Cardiac septum (tissue), 1 donor: ENCODE measurements at regions not wholly inside any gene's neighbourhood (a gene's known extent, or its start where the extent isn't known, plus 50 kb on each side); places are given as distances from the start of the nearest gene placed in this dataset.

ENCODE experiments used
- DNase-seq: peaks from one replicate; pipeline ENCODE4 v3.0.0-alpha.2; 2020; ENCODE audit warnings: low spot score
- intact Hi-C: fragments of 100-400 bp; cut with DNase I; formaldehyde crosslinking; loops from one replicate; pipeline ENCODE4 v1.14.0; 2022
- donor health status: DM: no; HTN: no; CAD: no.

DNA sequence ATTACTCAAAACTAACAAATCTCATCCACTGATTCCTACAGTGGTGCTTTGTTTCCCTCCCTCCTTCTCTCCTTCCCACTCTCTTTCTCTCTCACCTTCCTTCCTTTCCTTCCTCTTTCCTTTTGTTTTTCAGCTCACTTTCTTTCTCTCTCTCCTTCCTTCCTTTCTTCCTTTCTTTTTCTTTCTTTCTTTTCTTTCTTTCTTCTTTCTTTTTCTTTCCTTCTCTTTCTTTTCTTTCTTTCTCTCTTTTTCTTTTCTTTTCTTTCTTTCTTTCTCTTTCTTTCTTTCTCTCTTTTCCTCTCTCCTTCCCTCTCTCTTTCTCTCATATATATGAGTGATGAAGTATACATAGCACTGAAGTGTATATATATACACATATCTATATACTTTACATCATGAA is 241.4 kb downstream of the CENPW start:
- intact Hi-C loops: no loop called here
- no peak for DNase-seq

DNA sequence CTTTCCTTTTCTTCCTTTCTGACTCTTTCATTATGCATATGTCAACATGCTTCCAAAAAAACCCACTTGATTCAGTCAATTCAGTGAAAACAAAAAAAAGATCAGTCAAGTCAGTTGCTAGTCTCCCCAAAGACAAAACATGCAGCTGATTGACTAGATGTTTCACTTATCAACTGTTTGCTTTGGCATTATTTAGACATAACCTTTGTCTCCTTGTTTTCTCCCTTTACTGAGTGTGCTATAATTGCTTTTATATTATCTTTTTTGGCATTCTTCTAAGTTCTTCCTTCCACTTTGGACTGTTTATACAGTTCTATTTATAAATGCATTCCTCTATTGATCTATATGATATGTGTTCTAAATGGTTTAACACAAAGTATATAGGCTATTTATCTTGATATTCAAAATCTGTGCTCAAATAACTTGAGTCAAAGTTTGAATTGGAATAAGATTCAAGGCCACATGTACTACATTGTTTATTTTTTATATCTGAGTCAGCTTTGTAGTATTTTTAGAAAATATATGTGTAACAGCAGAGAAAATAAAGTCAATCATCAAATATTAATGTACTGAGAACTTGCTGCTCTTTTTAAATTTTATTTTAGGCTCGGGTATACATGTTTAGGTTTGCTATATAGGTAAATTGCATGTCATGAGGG is 260.5 kb downstream of the CENPW start:
- intact Hi-C loops: no loop called here
- DNase-seq: no peak

DNA sequence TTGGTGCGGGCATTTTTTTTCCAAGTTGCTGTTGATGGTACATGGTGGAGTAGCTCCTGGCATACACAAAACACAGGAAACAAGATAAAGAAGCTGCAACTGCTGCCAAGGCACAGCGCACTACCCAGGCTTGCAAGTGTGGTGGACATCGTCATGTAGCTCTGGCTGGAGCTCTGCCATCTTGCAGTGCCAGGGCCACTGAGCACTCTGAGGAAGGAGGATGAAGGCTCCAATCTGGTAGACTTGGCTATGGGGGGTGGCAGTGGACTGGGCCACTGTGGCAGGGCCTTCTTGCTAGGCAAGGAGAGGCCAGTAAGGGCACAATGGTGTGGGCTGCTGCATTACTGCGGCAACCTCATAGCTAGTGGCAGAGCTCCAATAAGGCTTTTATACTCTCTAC is 263.5 kb downstream of the CENPW start:
- no peak for DNase-seq
- intact Hi-C loops: no loop called here

DNA sequence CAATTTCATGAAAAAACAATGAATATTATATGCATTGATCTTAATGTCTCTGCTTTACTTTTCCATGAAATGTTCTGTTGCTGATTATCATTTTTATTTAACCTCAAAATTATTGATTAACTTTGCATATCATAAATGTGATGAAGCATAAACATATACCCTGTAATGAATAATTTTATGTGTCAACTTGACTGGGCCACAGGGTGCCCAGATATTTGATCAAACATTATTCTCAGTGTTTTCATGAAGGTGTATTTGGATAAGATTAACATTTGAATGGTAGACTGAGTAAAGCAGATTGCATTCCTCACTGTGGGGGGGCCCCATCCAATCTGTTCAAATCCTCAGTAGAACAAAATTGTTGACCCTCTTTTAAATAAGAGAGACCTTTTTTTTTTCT is 265.2 kb downstream of the CENPW start:
- intact Hi-C loops: no loop called here
- DNase-seq: no peak

DNA sequence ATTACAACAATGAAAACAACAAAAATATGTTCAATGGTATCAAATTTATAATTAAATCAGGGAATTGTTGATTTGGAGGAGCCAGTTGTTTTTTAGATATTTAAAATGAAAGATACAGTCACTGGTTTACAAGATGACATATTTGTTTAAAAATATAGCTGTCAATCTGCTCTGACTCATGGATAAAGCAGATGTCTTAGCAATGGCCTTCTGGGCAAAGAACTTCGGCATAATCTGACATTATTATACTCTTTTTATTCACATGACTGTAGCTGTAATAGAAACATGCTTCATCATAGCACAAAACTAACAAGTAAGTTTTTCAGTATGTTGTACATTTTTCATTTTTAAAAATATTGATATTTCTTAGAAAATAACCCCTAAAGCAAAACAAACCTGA is 267.4 kb downstream of the CENPW start:
- intact Hi-C loops: no loop called here
- DNase-seq: no peak

DNA sequence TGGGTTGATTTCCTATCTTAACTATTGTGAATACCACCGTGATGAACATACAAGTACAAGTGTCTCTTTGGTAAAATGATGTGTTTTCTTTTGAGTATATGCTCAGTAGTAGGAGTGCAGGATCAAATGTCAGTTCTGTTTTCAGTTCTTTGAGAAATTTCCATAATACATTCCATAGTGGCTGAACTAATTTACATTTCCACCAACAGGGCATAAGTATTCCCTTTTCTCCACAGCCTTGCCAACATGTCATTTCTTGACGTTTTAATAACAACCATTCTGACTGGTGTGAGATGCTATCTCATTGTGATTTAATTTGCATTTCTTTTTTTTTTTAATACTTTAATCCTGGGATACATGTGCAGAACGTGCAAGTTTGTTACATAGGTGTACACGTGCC is 268.8 kb downstream of the CENPW start:
- intact Hi-C loops: no loop called here
- no peak for DNase-seq

DNA sequence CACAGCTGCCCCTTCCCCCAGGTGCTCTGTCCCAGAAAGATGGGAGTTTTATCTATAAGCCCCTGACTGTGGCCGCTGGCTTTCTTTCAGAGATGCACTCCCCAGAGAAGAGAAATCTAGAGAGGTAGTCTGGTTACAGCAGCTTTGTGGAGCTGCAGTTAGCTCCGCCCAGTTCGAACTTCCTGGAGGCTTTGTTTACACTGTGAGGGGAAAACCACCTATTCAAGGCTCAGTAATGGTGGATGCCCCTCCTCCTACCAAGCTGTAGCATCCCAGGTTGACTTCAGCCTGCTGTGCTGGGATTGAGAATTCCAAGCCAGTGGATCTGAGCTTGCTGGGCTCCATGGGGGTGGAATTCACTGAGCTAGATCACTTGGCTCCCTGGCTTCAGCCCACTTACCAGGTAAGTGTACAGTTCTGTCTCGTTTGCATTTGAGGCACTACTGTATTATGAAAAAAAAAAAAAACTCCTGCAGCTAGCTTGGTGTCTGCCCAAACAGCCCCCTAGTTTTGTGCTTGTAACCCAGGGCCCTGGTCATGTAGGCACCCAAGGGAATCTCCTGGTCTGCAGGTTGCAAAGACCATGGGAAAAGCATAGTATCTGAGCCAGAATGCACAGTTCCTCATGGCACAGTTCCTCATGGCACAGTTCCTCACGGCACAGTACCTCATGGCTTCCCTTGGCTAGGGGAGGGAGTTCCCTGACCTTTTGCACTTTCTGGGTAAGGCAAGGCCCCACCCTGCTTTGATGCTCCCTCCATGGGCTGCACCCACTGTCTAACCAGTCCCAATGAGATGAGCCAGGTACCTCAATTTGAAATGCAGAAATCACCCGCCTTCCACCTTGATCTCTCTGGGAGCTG is 275.0 kb downstream of the CENPW start:
- intact Hi-C loops: no loop called here
- no peak for DNase-seq

DNA sequence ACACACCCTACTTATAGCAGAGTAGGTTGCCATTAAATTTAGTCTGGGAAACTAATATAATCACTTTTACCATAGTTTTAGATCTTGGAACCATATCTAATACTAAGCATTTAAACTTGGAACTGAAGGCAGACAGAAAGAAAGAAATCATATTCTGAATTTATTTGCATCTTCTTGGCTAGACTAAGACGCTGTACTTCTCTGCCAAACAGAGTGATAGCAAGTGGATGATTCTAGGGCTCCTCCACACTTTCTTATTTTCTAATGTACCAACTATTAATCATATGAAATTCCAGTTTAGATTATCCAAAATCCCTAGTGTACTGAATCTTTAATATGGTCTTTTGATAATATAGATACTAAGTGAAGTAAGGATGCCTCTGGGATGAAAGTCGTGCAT is 277.0 kb downstream of the CENPW start:
- intact Hi-C loops: no loop called here
- no peak for DNase-seq

DNA sequence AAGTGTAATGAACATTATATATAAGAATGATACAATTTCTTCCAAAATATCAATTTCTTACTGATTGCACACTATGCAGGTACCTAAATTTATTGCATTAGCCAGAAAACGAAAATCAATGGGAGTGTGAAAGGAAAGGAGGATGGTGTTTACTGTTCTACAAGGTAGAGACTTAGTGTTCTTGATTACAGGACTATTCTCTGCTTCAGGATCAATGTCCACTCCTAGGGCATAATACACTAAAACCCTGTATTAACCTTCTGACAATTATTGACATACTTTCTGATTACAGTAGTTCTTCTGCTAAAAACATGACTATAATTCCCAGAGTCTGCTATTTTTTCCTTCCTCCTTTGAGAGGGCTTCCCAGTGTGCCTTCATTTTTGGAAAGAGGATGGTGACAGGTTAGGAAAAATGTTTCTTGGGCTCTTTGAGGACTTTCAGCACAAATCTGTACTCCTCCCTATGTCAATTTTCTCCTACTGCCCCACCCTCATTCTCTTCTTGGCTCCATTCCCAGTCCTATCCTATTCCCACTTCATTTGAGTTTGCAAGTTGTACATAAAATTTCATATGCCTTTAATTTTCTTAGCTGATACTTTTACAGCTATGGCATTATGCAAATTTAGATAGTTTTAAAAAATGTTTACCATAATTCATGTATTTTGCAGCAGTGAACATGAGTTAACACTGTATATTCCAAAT is 278.9 kb downstream of the CENPW start:
- intact Hi-C loops: no loop called here

DNA sequence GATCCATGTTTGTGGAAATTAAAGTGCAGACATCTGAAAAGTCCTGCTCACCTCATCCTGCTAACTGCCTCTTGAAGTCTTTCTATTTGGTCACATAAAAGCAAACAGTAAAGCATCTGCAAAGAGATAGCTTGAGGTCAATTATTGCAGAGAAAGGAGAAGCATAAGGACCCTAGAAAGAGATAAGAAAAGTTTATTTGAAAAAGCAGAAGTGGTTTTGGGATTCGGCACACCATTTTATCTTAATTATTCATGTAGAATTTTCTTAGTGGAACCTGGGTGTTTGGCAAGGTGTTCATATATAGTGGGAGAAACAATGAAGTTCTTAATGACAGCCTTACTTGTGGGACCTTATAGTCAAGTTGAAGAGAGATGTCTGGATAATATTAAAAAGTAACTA is 280.8 kb downstream of the CENPW start:
- intact Hi-C loops: no loop called here
- no peak for DNase-seq

More for the DNA sequence above, 278.9 kb downstream of the CENPW start:
- no peak for DNase-seq

DNA sequence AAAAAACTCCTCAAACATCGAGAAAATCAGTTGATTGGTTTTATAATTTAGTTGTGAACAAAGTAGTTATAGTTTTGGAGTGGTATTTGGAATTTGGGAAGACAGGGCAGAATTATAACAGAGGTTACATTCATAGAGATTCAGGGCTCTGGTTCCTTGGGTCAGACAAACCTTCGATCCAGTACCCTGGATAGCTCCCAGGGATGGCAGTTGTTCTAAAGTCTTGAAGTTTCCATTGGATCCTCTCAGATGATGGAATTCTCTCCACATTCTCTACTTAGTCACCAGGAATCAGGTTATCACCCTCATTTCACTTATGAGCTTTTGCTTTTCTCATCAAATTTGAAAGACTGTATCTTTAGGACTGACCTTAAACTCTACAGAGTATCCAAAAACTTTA is 285.1 kb downstream of the CENPW start:
- no peak for DNase-seq
- intact Hi-C loops: no loop called here

DNA sequence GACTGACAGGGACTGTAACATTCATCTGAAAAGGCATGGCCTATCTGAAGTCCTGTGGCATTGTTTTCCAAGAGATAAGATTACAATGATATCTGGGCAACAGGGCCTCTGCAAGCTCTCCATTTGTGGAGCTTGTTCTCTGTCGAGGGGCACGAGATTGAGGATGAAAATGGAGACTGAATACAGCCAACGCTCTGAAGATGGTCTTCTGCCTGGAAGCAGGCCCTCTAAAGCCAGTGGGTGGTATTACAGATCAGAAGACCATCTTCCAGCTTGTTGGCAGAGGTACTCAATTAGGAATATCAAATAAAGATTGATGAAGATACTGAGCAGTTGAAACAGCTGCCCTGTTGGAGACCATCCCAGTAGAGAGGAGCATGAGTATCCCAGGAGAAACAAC is 288.2 kb downstream of the CENPW start:
- DNase-seq: no peak
- intact Hi-C loops: no loop called here

DNA sequence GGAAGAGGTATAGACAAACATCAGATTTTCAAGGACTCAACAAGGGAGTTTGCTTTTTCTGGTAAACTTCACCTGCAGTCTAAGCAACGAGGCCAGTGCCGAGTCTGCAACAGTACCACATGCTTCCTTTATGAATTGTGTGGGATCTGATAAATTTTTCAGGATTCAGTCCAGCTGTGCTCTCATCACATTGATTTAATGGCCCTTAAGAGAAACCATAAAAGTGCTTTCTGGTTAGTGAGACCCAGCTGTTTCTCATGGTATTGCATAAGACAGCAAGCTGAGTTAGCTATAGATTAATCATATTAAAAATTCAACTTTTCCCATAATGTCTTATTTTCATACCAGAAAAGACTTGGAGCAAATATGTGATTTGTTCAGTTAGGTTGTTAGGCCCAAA is 291.4 kb downstream of the CENPW start:
- DNase-seq: no peak
- intact Hi-C loops: no loop called here

DNA sequence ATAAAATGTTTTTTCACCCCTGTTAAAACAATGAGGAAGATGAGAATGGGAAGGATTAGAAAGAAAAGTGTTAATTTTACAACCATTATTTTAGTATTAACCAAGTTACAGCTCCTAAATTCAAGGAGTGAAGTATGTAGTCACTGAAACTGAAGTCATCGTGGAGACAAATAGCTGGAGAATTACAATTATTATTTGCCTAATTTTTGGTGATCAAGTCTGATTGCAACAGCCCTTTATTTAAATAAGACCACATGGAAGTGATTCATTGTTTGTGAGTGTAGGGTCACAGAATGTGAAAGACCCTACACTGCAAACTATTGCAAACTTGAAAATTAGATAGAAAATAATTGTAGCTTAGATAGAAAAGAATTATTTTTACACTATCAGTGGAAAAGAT is 292.4 kb downstream of the CENPW start:
- intact Hi-C loops: no loop called here
- DNase-seq: no peak

DNA sequence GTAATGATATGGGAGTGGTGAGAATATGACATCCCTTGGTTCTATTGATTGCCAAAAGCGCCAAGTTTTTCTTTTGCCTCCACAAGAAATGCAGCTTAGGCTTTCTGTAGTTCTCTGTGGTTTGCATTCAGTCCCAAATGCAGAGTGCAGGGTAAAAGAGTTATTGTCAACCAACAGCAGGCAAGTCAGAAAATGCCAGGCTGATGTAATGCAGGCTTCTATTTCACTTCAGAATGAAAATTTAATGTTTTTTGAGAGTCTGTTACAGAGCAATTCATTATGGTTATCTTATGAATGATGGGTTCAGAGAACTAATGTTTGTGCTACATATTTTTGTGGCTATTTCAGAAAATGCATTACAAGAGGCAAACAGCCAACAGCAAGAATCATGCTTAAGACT is 293.5 kb downstream of the CENPW start:
- no peak for DNase-seq
- intact Hi-C loops: no loop called here

DNA sequence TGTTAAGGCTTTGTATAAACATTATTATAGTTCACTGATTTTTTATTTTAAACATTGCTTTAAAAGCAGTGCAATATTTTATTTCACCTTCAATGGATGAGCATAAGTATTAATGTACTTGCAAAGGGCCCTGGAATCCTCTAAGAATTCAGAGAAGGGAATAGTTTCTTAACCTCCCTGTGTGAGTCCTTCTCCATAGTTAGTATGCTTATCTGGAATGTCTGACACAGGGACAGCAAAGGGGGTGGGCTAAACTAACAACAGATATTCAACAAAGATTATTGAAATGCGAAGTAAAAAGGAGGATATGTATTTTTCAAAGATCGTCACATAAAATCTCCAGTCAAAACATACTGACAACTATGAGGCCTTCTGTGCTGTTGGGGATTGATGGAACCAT is 300.4 kb downstream of the CENPW start:
- intact Hi-C loops: no loop called here
- DNase-seq: no peak

DNA sequence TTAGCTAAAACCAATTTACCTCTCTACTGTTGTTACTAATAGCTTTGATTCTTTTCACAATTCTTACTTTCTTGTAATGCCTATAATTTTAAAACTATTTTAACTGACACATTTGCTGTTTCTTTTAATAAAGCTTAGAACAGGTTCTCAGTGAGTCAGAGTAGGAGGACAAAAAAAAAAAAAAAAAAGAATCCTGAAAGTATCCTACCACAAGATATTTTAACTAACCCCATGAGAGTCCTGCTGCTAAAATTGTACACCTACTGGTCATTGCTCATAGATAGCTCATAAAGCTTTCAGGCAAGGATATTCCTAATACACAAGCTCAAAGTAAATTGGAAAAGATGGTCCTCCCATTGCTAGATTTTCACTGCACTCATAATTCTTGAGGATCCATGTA is 301.0 kb downstream of the CENPW start:
- intact Hi-C loops: no loop called here
- no peak for DNase-seq

DNA sequence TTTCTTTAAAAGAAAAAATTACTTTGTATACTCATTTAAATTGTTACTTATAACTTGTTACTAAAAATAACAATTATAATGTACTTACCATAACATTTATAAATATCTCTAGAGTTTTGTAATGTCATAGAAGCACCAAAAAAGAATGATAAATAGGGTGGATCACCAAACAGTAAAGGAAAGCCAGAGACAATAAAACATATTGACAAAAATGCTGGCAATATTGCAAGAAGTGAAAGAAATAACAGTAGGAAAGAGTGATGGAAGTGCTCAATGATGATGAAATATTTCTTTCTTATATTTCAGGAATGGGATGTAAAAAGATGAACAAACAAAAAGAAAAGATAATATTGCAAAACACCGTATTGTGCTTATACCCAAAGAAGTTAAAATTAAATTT is 301.7 kb downstream of the CENPW start:
- DNase-seq: no peak
- intact Hi-C loops: no loop called here

DNA sequence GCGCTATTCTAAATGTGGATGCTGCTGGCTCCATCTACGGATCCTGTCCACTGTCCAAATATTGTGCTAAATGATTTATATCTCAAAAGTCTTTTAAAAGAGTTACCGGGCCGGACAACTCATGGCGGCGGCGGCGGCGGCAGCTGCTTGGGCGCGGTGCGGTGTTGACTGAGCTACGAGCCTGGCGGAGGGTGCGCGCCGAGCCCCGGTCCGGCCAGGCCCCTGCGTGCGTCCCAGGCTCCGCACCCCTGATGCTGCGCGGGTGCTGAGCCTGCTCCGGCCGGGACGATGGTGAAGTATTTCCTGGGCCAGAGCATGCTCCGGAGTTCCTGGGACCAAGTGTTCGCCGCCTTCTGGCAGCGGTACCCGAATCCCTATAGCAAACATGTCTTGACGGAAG is 303.4 kb downstream of the CENPW start:
- intact Hi-C loops: no loop called here
- DNase-seq: no peak

DNA sequence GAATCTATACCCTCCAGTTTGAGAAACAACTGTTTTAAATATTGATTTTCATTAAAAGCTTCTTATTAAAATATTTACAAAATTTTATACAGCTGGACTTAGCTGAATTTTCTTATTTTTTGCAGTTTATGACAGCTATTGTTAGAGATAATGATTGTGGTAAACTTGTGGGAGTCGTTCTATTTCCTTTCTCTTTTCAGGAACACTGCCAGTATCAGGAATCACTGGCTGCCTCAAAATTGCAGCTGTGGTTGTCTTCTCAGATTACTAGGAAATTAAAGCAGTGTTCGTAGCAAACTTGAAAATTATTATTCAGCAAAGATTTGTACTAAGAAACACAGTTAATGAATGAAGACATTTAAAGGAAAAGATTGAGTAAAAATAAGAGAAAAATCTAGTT is 311.0 kb downstream of the CENPW start:
- intact Hi-C loops: no loop called here
- no peak for DNase-seq
